Iris pigment epithelial cell (primary cell): ENCODE measurements at regions not wholly inside any gene's neighbourhood (a gene's known extent, or its start where the extent isn't known, plus 50 kb on each side); places are given as distances from the start of the nearest gene placed in this dataset.
"Not testable (repeated sequence)": the region's sequence is repeated elsewhere in the genome, so short reads cannot be mapped to it uniquely, and the experiment has no call there.

ENCODE experiments used
- DNase-seq: peaks from one replicate; pipeline ENCODE4 v3.0.0-alpha.2; 2011; ENCODE audit warnings: low read depth

DNA sequence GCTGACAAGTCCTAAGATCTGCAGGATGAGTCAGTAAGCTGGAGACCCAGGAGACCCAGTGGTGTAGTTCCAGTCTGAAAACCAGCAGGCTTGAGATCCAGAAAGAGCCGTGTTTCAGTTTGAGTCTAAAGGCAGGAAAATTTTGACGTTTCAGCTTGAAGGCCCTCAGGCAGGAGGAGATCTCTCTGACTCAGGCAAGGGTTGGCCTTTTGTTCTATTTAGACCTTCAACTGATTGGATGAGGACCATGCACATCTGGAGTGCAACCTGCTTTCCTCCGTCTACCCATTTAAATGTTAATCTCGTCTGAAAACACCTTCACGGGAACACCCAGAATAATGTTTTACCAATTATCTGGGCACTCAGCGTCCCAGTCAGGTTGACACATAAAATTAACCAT, 69.5 kb downstream of the NPIPA7 start:
- not testable (repeated sequence) for DNase-seq

DNA sequence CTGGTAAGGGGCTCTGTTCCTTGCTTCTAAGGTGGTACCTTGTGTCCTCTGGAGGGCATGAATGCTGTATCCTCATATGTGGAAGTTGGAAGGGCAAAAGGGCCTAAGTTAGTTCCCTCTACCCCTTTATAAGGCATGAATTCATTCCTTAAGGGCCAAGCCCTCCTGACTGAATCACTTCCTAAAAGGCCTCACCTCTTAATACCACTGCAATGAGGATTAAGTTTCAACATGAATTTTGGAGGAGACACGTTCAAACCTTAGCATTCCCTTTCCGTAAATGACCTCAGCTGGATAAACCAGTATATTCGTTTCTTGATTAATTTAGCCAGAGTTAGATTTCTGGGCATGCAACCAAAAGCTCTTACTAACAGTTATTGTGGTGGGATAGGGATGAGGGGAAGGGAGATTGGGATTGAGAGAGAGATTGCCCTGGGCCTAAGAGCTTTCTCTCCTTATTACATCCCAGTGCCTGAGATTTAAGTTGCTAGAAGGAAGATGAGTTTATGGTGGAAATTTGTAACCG, 70.8 kb downstream of the NPIPA7 start:
- not testable (repeated sequence) for DNase-seq

DNA sequence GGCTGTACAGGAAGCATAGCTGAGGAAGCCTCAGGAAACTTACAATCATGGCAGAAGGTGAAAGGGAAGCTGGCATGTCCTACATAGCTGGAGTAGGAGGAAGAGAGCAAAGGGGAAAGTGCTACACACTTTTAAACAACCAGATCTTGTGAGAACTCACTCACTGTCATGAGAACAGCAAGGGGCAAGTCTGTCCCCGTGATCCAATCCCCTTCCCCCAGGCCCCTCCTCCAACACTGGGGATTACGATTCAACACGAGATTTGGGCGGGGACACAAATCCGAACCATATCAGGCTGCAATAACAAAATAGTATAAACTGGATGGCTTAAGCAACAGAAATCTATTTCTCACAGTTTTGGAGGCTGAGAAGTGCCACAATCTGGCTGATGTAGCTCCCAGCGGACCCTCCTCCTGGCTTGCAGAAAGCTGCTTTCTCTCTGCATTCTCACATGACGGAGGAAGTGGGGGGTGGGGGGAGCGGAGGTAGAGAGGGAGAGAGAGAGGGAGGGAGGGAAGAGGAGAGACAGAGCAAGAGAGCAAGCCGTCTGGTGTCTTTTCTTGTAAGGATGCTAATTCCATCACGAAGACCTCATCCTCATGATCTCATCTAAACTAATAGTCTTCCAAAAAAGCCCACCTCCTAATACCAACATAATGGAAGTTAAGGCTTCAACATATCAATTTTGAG, 72.9 kb downstream of the NPIPA7 start:
- not testable (repeated sequence) for DNase-seq

DNA sequence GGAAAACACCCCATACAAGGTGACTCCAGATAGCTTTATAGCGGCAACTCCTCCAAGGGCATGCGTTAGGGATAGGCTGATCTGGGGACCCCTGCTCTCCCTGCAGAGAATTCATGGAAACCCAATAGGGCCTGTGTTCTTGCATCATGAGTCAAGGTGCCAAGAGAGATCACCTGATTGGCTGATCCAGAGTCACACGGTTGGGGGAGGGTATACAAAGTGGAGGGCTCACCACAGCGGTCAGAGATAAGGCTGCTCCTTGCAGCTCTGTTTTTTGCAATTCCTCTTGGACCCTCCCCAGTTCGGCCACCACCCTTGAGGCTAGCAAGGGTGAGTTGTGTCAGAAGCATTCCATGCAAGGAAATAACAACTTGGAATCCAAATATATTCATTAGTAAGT, 79.6 kb downstream of the NPIPA7 start:
- DNase-seq = not testable (repeated sequence)

DNA sequence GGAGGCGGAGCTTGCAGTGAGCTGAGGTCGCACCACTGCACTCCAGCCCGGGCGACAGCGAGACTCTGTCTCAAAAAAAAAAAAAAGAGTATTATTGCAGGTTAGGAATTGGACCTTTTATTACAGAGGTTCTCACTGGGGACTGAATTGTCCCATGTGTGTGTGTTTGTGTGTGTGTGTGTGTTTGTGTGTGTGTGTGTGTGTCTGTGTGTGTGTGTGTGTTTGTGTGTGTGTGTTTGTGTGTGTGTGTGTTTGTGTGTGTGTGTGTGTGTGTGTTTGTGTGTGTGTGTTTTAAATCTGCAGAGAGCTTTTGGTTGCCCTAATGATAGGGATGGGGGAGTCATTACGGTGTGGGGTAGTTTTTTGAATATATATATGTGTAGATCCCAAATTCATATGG, 84.9 kb downstream of the NPIPA7 start:
- DNase-seq = not testable (repeated sequence)

DNA sequence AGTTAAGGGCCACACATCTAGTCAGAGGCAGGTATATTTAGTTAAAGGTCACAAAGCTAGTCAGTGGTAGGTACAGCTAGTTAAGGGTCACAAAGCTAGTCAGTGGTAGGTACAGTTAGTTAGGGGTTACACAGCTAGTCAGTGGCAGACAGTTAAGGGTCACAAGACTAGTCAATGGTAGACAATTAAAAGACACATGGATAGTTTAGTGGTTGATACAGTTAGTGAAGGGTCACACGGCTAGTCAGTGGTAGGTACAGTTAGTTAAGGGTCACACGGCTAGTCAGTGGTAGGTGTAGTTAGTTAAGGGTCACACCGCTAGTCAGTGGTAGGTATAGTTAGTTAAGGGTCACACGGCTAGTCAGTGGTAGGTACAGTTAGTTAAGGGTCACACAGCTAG, 110.0 kb downstream of the NPIPA7 start:
- DNase-seq = not testable (repeated sequence)

DNA sequence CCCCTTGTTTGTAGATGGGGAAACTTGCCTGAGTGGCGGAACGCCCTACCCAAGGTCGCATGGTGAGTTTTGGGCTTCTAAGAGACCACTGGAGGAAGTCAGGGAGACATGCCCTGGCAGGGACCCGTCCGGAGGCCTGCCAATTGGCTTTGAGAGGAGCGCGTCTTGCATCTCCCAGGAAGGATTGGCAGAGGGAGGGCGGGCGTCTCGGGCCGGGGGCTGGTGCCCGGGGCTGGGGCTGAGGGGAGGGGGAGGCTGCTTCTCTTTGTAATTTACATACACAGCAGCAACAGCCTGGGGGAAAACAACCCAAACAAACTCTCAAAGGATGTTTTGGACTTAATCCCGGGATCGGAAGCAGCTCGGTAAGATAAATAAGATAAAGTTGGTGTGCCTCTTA, 110.5 kb downstream of the NPIPA7 start:
- DNase-seq = not testable (repeated sequence)

DNA sequence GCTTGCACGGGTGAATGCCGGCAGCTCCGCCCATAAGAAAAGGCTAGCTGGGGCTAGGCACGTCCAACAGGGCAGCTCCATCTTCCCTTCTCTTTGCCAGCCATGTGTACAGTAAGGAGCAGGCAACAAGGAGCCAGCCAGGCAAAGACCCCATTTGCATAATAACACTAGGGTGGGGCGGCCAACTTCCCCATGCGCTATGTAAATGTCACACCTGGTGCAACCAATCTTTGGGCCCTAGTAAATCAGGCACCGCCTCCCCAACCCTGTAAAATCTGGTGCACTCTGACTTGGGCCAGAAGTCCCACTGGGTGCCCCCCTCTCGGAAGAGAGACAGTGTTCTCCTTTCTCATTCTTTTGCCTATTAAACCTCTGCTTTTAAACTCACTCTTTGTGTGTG, 115.2 kb downstream of the NPIPA7 start:
- not testable (repeated sequence) for DNase-seq

DNA sequence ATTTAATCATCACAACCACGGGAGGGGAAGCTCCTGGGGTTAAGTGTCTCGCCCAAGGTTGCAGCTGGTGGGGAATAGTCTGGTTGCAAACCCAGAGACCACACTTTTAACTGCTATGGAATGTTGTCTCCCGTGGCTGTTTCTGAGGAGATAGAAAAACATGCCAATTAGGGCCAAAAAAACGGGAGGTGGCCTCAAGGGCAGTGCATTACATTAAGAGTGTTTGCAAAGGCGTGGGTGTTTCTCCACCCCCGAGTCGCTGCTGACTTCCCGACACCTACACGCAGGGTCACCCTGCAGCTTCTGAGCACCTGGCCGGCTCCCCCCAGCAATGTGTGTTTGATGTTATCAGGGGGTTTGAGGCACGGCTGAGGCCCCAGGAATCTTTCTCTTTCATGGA, 116.1 kb downstream of the NPIPA7 start:
- not testable (repeated sequence) for DNase-seq

DNA sequence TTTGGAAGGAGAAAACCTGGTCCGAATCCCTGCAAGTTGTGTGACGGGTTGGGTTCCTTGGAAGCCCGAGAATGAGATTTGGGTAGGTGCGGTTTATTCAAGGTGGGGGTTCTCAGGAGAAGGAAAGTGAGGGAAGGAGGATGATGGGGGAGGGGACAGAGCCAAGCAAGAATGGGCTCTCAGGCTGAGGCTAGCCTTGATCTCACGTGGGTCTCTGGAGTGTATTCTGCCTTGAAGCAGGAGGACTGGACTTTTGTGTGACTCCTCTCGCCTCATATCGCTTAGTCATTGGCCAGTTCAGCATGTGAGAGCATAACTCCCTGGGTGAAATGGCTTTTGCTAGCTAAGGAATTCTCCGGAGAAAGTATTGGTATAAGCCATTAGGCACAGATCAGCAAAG, 120.9 kb downstream of the NPIPA7 start:
- not testable (repeated sequence) for DNase-seq

DNA sequence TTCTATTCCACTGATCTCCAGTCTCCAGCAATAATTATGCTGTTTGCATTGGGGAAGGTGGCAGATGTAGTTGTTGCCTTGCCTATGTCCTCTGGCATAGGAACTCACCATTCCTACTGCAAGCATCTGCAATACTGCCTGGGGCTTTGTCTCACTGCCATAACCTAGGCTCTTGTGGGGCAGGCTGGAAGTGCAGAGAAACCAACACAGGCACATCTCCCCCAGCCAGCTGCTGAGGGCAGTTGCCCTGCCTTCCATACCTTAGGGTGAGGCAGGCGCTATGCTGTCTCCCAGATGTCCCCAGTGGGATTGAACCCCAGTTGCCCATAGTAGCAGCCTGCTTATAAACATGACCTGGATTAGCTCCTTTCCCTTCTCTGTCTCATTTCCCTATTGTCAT, 128.1 kb downstream of the NPIPA7 start:
- DNase-seq = not testable (repeated sequence)

DNA sequence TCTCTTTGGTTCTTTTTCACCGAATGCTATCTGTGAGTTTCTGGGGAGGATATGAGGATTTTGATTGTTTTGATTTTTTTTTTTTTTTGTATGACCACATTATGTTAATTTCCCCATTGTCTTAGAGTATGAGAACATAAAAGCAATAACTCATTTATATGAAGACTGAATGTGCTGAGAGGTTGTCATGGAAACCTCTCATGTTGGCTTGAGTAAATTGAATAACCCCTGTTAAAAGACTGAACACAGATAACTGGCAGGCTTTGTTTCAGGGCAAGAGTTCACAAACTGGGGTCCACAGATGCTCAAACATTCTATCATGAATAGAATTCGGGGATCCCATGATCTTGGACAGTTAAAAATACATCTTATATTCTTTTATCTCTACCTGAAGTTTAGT, 129.4 kb downstream of the NPIPA7 start:
- not testable (repeated sequence) for DNase-seq

DNA sequence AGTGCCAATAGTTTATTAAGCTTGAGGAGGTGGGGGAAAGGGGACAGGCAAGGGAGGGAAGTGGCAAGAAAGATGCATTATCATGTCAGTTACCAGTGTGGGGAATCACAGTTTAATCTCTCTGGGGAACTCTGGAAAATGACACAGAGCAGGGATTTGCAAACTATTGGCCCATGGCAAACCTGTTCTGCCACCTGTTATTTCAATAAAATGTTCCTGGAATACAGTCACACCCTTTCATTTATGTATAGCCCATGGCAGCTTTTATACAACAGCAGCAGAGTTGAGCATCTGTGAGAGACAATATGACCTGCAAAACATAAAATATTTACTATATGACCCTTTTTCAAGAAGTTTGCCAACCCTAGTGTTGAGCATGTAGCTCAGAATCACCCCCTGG, 140.5 kb downstream of the NPIPA7 start:
- not testable (repeated sequence) for DNase-seq

DNA sequence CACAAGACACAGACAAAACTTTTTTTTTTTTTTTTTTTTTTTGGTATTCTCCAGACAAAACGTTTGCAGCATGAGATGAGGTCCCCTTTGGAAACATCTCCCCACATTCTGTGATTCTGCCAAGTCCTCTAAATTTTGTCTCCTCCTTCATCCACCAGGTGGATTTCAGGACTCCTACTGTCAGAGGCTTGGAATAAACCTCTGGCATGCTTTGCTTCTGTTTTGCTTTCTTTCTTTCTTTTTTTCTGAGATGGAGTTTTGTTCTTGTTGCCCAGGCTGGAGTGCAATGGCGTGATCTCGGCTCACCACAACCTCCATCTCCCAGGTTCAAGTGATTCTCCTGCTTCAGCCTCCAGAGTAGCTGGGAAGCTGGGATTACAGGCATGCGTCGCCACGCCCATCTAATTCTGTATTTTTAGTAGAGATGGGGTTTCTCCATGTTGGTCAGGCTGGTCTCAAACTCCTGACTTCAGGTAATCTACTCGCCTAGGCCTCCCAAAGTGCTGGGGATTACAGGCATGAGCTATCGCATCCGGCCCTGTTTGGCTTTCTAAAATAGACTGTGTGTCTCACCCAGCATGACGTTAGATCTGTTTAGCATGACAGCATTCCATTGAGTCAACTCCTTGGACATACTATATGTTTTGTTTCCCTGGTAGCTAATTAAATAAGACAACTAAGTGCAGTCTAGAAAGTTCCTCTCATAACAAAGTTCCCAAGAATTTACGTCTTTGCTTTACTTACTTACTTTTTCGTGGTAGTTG, 142.5 kb downstream of the NPIPA7 start:
- DNase-seq = not testable (repeated sequence)

DNA sequence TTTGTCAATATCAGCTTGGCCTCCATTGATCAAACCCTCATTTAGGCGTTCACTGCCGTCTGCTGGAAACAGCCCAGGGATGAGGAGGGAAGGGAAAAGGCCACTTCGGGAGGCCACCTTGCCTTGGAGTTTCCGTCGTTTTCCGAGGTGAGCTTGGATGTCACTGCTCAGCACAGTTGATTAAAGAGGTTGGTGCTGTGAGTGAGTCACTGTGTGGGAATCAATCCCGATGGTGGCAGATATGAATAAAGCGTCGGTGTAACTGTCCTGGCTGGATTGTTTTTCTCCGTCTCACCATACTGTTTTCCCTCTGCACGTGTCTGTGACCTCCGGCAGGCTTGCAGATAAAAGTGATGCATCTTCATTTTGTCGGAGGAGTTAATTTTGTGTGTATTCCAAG, 148.1 kb downstream of the NPIPA7 start:
- not testable (repeated sequence) for DNase-seq

DNA sequence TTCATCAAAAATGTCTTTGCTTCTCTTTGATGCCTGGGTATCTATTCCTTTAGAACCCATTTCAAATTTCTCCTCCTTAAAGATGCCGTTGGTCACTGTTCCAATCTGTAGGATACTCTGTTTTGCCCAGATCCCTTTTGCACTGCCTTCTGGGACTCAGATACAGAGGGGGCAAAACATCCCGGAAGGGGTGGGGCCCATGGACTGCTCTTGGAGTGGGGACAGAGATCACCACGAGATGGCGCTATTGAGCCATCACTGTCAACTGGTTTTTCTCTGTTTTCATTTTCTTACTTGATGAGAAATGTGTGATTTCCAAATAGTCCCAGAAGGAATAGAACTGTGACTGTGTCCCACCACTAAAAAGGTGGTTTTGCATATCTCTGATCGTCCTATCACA, 151.8 kb downstream of the NPIPA7 start:
- not testable (repeated sequence) for DNase-seq

DNA sequence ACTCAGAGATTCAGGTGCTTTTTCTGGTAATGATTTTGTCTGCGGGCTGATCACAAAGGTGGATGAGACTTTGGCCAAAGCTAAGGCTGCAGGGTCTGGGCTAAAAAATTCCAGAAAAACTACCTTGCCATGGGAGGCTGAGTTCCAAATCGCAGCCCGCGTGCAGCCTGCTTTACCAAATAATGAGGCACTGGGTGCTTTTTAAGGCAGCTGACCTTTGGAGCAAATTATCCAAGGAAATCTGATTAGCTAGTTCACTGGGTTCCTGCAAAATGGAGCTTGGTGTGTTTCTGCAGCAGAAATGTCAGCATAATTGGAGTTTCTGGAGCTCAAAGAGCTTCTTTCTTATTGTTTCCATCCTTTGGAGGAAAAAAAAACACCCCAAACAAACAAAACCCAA, 156.6 kb downstream of the NPIPA7 start:
- DNase-seq = not testable (repeated sequence)

DNA sequence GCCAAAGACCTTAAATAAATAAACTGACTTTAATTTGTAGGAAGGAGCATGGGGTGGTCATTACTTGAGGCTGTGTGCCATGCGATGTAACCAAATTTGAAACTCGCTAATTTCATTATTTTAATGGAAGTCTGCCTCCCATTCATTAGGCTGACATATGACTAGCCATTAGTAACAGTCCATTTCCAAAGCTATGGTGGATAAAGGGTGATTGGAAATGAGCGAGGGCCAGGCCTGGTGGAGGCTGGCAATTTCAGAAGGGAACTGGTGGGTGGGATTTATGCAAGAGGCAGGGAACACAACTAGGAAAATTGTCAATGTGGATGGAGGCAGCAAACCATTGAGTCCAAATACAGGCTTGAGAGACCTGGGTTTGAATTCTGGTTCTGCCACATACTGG, 157.2 kb downstream of the NPIPA7 start:
- not testable (repeated sequence) for DNase-seq

DNA sequence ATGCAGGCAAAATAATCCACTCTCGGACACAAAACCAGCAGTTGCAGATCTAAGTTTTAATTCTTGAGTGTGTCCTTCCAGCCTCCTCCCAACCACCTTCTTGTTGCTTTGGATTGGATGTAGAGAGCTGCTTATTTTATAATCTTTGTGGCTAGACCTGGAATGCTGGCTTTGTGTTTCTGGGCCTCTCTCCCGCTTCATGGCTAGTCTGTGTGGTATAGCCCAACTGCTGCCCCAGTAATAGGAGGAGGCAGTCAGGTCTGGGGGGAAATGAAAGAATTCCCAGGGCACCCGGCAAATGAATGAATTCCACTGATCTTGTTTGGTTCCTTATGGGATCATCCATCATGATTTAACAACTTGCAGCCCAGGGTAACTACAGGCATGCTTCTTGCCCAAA, 170.8 kb downstream of the NPIPA7 start:
- not testable (repeated sequence) for DNase-seq

DNA sequence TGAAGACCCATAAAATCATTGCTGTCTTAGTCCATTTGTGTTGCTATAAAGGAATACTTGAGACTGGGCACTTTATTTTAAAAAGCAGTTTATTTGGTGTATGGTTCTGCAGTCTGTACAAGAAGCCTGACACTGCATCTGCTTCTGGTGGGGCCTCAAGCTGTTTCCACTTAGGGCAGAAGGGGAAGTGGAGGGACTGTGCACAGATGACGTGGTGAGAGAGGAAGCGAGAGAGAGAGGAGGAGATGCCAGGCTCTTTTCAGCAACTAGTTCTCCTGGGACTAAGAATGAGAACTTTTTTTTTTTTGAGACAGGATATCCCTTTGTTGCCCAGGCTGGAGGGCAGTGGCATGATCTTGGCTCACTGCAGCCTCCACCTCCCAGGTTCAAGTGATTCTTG, 171.9 kb downstream of the NPIPA7 start:
- not testable (repeated sequence) for DNase-seq

DNA sequence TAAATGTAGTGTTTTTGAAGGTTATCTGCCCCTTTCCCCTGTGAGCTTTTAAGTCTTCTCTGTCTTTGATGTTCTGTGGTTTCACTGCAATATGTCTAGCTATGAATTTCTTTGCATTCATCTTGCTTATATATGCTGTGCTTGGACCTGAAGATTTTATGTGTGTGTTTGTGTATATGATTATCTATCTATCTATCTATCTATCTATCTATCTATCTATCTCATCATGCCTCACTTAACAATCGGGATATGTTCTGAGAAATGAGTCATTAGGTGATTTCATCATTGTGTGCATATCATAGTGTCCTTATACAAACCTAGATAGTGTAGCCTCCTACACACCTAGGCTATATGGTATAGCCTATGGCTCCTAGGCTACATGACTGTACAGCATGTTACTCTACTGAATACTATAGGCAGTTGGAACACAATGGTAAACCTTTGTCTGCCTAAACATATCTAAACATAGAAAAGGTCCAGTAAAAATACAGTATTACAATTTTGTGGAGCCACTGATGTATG, 173.9 kb downstream of the NPIPA7 start:
- DNase-seq = not testable (repeated sequence)

DNA sequence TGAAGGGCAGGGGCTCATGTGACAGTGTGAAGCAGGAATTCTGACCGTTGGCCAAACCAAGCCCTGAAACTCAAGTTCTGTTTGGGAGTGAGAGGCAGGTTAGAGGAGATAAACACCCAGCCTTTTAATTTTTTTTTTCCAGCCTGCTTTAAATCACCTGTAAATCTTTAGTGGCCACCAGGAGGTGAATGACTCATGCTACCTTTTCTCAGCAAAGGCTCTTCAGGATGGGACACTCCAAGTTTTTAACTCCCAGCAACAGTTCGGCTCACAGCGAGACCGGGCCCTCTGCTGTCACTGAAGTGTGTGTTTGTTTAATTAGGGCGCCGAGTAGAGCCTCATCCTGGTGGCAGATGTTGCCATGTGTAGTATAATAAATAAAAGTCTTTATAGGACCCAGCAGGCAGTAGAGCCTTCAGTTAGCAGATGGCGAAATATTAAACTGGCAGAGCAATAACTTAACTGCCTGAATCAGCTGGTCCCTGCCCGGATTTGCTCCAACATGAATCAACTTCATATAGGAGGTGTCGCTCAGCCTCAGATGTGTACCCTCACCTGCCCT, 180.3 kb downstream of the NPIPA7 start:
- DNase-seq = not testable (repeated sequence)

DNA sequence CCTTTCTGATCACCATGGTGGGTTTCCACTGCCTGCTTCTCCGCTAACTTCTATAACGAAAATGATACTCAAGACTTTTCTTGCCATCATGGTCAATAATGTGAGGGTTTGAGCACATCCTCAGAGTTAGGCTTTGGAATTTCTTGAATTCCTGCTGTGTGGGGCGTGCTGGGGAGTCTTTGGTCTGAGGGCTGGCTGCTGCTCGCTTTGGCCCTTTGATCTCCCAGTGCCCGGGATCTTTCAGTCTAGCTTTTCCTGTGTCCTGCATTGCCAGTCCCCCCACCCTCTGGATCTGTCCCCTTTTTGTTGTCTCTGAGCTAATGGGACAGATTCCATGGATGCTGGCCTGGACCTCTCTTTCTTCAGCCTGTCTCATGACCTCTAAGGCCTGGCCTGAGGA, 182.6 kb downstream of the NPIPA7 start:
- DNase-seq = not testable (repeated sequence)
